Activated naive CD4-positive, alpha-beta T cell treated with anti-CD3 and anti-CD28 coated beads, Interleukin-2, amount 10 ng/mL, durations not matched to agents 7 days and 5 days (primary cell): ENCODE measurements at regions not wholly inside any gene's neighbourhood (a gene's known extent, or its start where the extent isn't known, plus 50 kb on each side); places are given as distances from the start of the nearest gene placed in this dataset.

Source experiments
- CTCF ChIA-PET: fragments of 350-600 bp; sonication (Branson Sonifier 250); formaldehyde crosslinking; loops from one replicate; lab custom pipeline; 2021; ENCODE audit warnings: antibody characterized with exemption; lab: Charles Lee
- DNase-seq: peaks from one replicate; pipeline ENCODE4 v3.0.0-alpha.2; 2020
- H3K27ac Mint-ChIP-seq: one replicate; pipeline ENCODE4 v1.8.0; 2021; ENCODE audit warnings: mild to moderate bottlenecking, moderate library complexity, mixed read lengths
- H3K27me3 Mint-ChIP-seq: one replicate; pipeline ENCODE4 v1.8.0; 2021; ENCODE audit warnings: mild to moderate bottlenecking, mixed read lengths
- H3K36me3 Mint-ChIP-seq: one replicate; pipeline ENCODE4 v1.8.0; 2021; ENCODE audit warnings: mixed read lengths
- H3K4me1 Mint-ChIP-seq: one replicate; pipeline ENCODE4 v1.8.0; 2021; ENCODE audit warnings: mixed read lengths
- H3K4me3 Mint-ChIP-seq: one replicate; pipeline ENCODE4 v1.8.0; 2021; ENCODE audit warnings: mild to moderate bottlenecking, moderate library complexity, mixed read lengths
- H3K9me3 Mint-ChIP-seq: one replicate; pipeline ENCODE4 v1.8.0; 2021; ENCODE audit warnings: mixed read lengths

GRCh38 chrX:68995386-68995779 is 166.6 kb downstream of the EFNB1 start:
- Mint-ChIP-seq H3K4me3 (no peak overlapping the region), H3K9me3 (no peaks in the 10 kb centered on the region), H3K27me3 (peaks cover 5% of the 10 kb centered on the region), H3K4me1 (no peaks in the 10 kb centered on the region), H3K36me3 (no peaks in the 10 kb centered on the region), H3K27ac (no peak overlapping the region)
- CTCF ChIA-PET: no interaction called here
- DNase-seq: no peak

- Mint-ChIP-seq H3K27ac (no peak overlapping the region), H3K4me1 (no peaks in the 10 kb centered on the region), H3K36me3 (no peaks in the 10 kb centered on the region), H3K4me3 (no peak overlapping the region), H3K9me3 (no peaks in the 10 kb centered on the region), H3K27me3 (peaks cover 5% of the 10 kb centered on the region)
- DNase-seq: no peak
- CTCF ChIA-PET: no interaction called here
Measured at GRCh38 chrX:68994891-68995255, 166.1 kb downstream of the EFNB1 start.

GRCh38 chrX:68994135-68994890 is 165.5 kb downstream of the EFNB1 start:
- Mint-ChIP-seq H3K9me3 (no peaks in the 10 kb centered on the region), H3K36me3 (no peaks in the 10 kb centered on the region), H3K27me3 (peaks cover 5% of the 10 kb centered on the region), H3K4me1 (no peaks in the 10 kb centered on the region), H3K27ac (no peak overlapping the region), H3K4me3 (no peak overlapping the region)
- CTCF ChIA-PET: no interaction called here
- no peak for DNase-seq

GRCh38 chrX:68992821-68993397 is 164.1 kb downstream of the EFNB1 start:
- Mint-ChIP-seq H3K27me3 (peaks cover 5% of the 10 kb centered on the region), H3K27ac (no peak overlapping the region), H3K9me3 (no peaks in the 10 kb centered on the region), H3K4me3 (no peak overlapping the region), H3K36me3 (no peaks in the 10 kb centered on the region), H3K4me1 (no peaks in the 10 kb centered on the region)
- no peak for DNase-seq
- CTCF ChIA-PET: no interaction called here

GRCh38 chrX:68991691-68992345 is 163.0 kb downstream of the EFNB1 start:
- H3K9me3 Mint-ChIP-seq: no peaks in the 10 kb centered on the region
- H3K27ac Mint-ChIP-seq: no peak overlapping the region
- CTCF ChIA-PET: no interaction called here
- no peaks in the 10 kb centered on the region for H3K36me3 Mint-ChIP-seq
- H3K27me3 Mint-ChIP-seq: peaks cover 5% of the 10 kb centered on the region
- DNase-seq: no peak
- no peaks in the 10 kb centered on the region for H3K4me1 Mint-ChIP-seq
- H3K4me3 Mint-ChIP-seq: no peak overlapping the region

GRCh38 chrX:68990948-68991347 is 162.1 kb downstream of the EFNB1 start:
- Mint-ChIP-seq H3K27me3 (peaks cover 5% of the 10 kb centered on the region), H3K27ac (no peak overlapping the region), H3K36me3 (no peaks in the 10 kb centered on the region), H3K4me1 (no peaks in the 10 kb centered on the region), H3K4me3 (no peak overlapping the region), H3K9me3 (no peaks in the 10 kb centered on the region)
- no peak for DNase-seq
- CTCF ChIA-PET: no interaction called here

- no peak for DNase-seq
- Mint-ChIP-seq H3K4me1 (no peaks in the 10 kb centered on the region), H3K27me3 (peaks cover 5% of the 10 kb centered on the region), H3K27ac (no peak overlapping the region), H3K9me3 (no peaks in the 10 kb centered on the region), H3K4me3 (no peak overlapping the region), H3K36me3 (no peaks in the 10 kb centered on the region)
- CTCF ChIA-PET: no interaction called here
Measured at GRCh38 chrX:68989865-68990606, 161.2 kb downstream of the EFNB1 start.

- no peak for DNase-seq
- H3K27ac Mint-ChIP-seq: no peak overlapping the region
- no peaks in the 10 kb centered on the region for H3K9me3 Mint-ChIP-seq
- no peaks in the 10 kb centered on the region for H3K4me1 Mint-ChIP-seq
- H3K4me3 Mint-ChIP-seq: no peak overlapping the region
- no peaks in the 10 kb centered on the region for H3K36me3 Mint-ChIP-seq
- CTCF ChIA-PET: no interaction called here
- H3K27me3 Mint-ChIP-seq: peaks cover 5% of the 10 kb centered on the region
Measured at GRCh38 chrX:68989456-68989855, 160.6 kb downstream of the EFNB1 start.

- H3K27me3 Mint-ChIP-seq: peaks cover 5% of the 10 kb centered on the region
- H3K9me3 Mint-ChIP-seq: no peaks in the 10 kb centered on the region
- no peak overlapping the region for H3K27ac Mint-ChIP-seq
- no peak for DNase-seq
- no peaks in the 10 kb centered on the region for H3K4me1 Mint-ChIP-seq
- CTCF ChIA-PET: no interaction called here
- no peak overlapping the region for H3K4me3 Mint-ChIP-seq
- H3K36me3 Mint-ChIP-seq: no peaks in the 10 kb centered on the region
Measured at GRCh38 chrX:68988865-68989264, 160.0 kb downstream of the EFNB1 start.

- CTCF ChIA-PET: no interaction called here
- H3K27me3 Mint-ChIP-seq: no peaks in the 10 kb centered on the region
Measured at GRCh38 chrX:68985135-68985755, 156.4 kb downstream of the EFNB1 start.

GRCh38 chrX:68983004-68983857 is 154.4 kb downstream of the EFNB1 start:
- Mint-ChIP-seq H3K4me3 (no peak overlapping the region), H3K27ac (no peak overlapping the region), H3K9me3 (no peaks in the 10 kb centered on the region), H3K36me3 (no peaks in the 10 kb centered on the region), H3K4me1 (no peaks in the 10 kb centered on the region), H3K27me3 (no peaks in the 10 kb centered on the region)
- no peak for DNase-seq
- CTCF ChIA-PET: no interaction called here

More at GRCh38 chrX:68985135-68985755, 156.4 kb downstream of the EFNB1 start:
- no peak overlapping the region for H3K27ac Mint-ChIP-seq
- H3K9me3 Mint-ChIP-seq: no peaks in the 10 kb centered on the region
- DNase-seq: no peak
- H3K4me1 Mint-ChIP-seq: no peaks in the 10 kb centered on the region
- H3K36me3 Mint-ChIP-seq: no peaks in the 10 kb centered on the region
- H3K4me3 Mint-ChIP-seq: no peak overlapping the region

- H3K4me3 Mint-ChIP-seq: no peak overlapping the region
- DNase-seq: no peak
- CTCF ChIA-PET: no interaction called here
- no peaks in the 10 kb centered on the region for H3K9me3 Mint-ChIP-seq
- H3K27me3 Mint-ChIP-seq: no peaks in the 10 kb centered on the region
- no peaks in the 10 kb centered on the region for H3K4me1 Mint-ChIP-seq
- no peaks in the 10 kb centered on the region for H3K36me3 Mint-ChIP-seq
- no peak overlapping the region for H3K27ac Mint-ChIP-seq
Measured at GRCh38 chrX:68982476-68982875, 153.7 kb downstream of the EFNB1 start.

GRCh38 chrX:68980906-68981616 is 152.2 kb downstream of the EFNB1 start:
- Mint-ChIP-seq H3K27me3 (no peaks in the 10 kb centered on the region), H3K36me3 (no peaks in the 10 kb centered on the region), H3K27ac (no peak overlapping the region), H3K4me1 (no peaks in the 10 kb centered on the region), H3K9me3 (no peaks in the 10 kb centered on the region), H3K4me3 (no peak overlapping the region)
- no peak for DNase-seq
- CTCF ChIA-PET: no interaction called here
